ENCODE measurements at regions not wholly inside any gene's neighbourhood (a gene's known extent, or its start where the extent isn't known, plus 50 kb on each side); places are given as distances from the start of the nearest gene placed in this dataset.
"Not testable (repeated sequence)": the region's sequence is repeated elsewhere in the genome, so short reads cannot be mapped to it uniquely, and the experiment has no call there.

DNA sequence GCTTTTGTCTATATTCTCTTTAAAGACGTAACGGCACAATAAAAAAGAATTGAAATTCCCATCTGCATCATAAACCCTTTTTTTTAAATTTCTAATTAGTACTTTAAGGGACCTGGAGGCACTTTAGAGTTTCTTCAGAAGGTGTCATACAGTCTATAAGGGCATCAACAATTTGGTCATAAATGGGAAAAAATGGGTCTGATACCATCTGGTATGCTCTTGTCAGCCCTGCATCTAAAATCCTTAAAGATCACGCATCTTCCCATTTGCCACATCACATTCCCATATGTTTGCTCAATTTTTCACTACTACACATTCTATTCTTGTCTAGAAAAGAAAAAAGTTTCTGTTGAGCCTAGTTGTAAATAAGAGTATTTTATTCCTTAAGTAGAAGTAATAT lies 53.8 kb downstream of the COX7C start:
- ATAC-seq (no peak), DNase-seq (no peak)
- Mint-ChIP-seq H3K4me1 (ENCODE audit: low read depth) (no peaks in the 10 kb centered on the region), H3K27me3 (ENCODE audit: low read depth) (peaks cover 10% of the 10 kb centered on the region), H3K4me3 (no peak overlapping the region), H3K36me3 (ENCODE audit: insufficient read depth) (no peaks in the 10 kb centered on the region), H3K9me3 (no peaks in the 10 kb centered on the region)

GRCh38 chr5:86674069-86674468 lies 56.3 kb downstream of the COX7C start:
- H3K27me3 Mint-ChIP-seq (ENCODE audit: low read depth), result peaks cover 8% of the 10 kb centered on the region
- H3K9me3 Mint-ChIP-seq, result no peaks in the 10 kb centered on the region
- ATAC-seq, result no peak
- H3K4me1 Mint-ChIP-seq (ENCODE audit: low read depth), result no peaks in the 10 kb centered on the region
- H3K4me3 Mint-ChIP-seq, result no peak overlapping the region
- no peaks in the 10 kb centered on the region for H3K36me3 Mint-ChIP-seq (ENCODE audit: insufficient read depth)
- DNase-seq, result no peak

GRCh38 chr5:86675311-86675710 lies 57.6 kb downstream of the COX7C start:
- no peaks in the 10 kb centered on the region for H3K9me3 Mint-ChIP-seq
- H3K4me1 Mint-ChIP-seq (ENCODE audit: low read depth), result no peaks in the 10 kb centered on the region
- no peak for DNase-seq
- H3K27me3 Mint-ChIP-seq (ENCODE audit: low read depth), result peaks cover 8% of the 10 kb centered on the region
- no peak overlapping the region for H3K4me3 Mint-ChIP-seq
- no peaks in the 10 kb centered on the region for H3K36me3 Mint-ChIP-seq (ENCODE audit: insufficient read depth)
- ATAC-seq, result no peak

DNA sequence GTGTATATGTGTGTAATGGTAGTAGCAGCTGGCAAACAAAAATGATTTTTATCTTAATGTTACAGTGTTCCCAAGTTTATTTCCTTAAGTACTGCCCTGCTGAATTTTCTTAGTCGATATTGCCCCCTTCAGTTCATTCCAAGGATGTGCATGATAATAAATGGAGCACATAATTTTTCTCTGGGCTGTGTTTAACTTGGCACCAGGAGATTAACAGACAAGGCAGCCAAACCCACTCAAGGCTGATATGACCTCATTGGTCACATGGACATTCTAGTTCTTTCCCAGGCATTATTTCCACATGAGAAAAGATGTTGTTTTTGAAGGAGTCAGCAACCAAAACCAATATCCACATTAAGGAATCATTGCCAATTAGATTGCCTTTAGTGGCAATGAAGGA lies 61.8 kb downstream of the COX7C start:
- DNase-seq (no peak), ATAC-seq (no peak)
- Mint-ChIP-seq H3K4me3 (no peak overlapping the region), H3K4me1 (ENCODE audit: low read depth) (no peaks in the 10 kb centered on the region), H3K27me3 (ENCODE audit: low read depth) (peaks cover 14% of the 10 kb centered on the region), H3K36me3 (ENCODE audit: insufficient read depth) (no peaks in the 10 kb centered on the region), H3K9me3 (no peaks in the 10 kb centered on the region)

DNA sequence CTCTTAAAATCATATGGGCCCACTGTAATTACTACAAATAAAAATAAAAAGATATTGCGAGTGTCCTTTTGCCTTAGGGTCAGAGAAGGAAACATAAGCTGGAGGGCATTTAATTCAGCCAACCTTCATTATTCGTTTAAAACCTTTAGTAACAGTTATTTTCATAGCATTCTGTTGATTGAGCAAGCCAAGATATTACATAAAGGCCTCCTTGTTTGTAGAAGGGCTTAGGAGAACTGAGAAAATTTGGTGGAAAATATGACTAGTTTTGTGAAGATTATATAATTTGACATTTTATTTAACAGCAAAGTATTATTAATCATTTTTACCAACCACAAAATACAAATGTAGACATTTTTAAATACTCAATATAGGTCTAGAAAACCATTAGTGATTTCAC lies 62.2 kb downstream of the COX7C start:
- Mint-ChIP-seq H3K36me3 (ENCODE audit: insufficient read depth) (no peaks in the 10 kb centered on the region), H3K27me3 (ENCODE audit: low read depth) (peaks cover 14% of the 10 kb centered on the region), H3K4me1 (ENCODE audit: low read depth) (no peaks in the 10 kb centered on the region), H3K4me3 (no peak overlapping the region), H3K9me3 (no peaks in the 10 kb centered on the region)
- no peak for ATAC-seq
- no peak for DNase-seq

- Mint-ChIP-seq H3K27me3 (ENCODE audit: low read depth) (peaks cover 18% of the 10 kb centered on the region), H3K9me3 (no peaks in the 10 kb centered on the region), H3K36me3 (ENCODE audit: insufficient read depth) (no peaks in the 10 kb centered on the region), H3K4me3 (no peak overlapping the region), H3K4me1 (ENCODE audit: low read depth) (no peaks in the 10 kb centered on the region)
- no peak for DNase-seq
- ATAC-seq, result no peak
Measured at GRCh38 chr5:86684222-86684621, 66.5 kb downstream of the COX7C start.

DNA sequence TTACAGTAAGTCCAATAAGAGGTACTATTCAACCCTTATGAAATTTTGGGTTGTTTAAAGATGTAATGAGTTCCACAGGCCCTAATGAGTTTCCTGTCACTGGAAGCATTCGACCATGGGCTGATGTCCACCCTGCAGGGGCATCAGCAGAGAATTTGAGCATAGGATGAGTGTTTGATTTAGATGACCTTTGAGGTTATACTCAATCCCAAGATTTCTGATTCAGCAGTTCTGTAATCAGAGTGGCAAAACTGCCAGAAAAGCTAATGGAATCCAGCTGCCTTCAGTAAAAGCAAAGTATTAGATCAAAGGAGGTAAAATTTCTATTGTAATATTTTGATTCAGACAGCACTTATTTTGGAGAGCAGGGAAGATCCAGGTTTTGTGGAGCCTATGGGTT lies 68.3 kb downstream of the COX7C start:
- no peak overlapping the region for H3K4me3 Mint-ChIP-seq
- H3K4me1 Mint-ChIP-seq (ENCODE audit: low read depth), result no peaks in the 10 kb centered on the region
- H3K36me3 Mint-ChIP-seq (ENCODE audit: insufficient read depth), result no peaks in the 10 kb centered on the region
- H3K9me3 Mint-ChIP-seq, result no peaks in the 10 kb centered on the region
- peaks cover 18% of the 10 kb centered on the region for H3K27me3 Mint-ChIP-seq (ENCODE audit: low read depth)
- DNase-seq, result no peak
- ATAC-seq, result no peak

DNA sequence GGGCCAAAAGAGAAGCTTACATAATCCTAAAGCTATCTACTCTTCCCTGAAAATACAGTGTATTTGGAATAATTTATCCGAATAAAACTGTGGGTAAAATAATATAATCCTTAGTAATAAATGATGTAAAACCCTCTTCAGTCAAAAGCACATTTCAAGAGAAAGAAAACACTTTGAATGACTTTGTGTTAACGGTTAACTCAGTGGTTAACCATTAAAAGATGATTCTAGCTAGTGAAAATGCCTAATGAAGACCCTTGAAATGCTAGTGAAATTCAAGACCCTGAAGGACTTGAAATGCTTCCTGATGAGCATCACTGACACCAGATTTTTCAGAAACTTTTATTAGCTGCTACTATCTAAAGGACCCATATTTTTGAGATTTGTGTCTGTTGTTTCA lies 70.7 kb downstream of the COX7C start:
- no peak for ATAC-seq
- Mint-ChIP-seq H3K4me1 (ENCODE audit: low read depth) (no peaks in the 10 kb centered on the region), H3K36me3 (ENCODE audit: insufficient read depth) (no peaks in the 10 kb centered on the region), H3K9me3 (no peaks in the 10 kb centered on the region), H3K4me3 (no peak overlapping the region), H3K27me3 (ENCODE audit: low read depth) (peaks cover 4% of the 10 kb centered on the region)
- DNase-seq, result no peak

GRCh38 chr5:86689103-86689729 lies 71.5 kb downstream of the COX7C start:
- H3K4me1 Mint-ChIP-seq (ENCODE audit: low read depth), result no peaks in the 10 kb centered on the region
- H3K4me3 Mint-ChIP-seq, result no peak overlapping the region
- H3K9me3 Mint-ChIP-seq, result no peaks in the 10 kb centered on the region
- H3K27me3 Mint-ChIP-seq (ENCODE audit: low read depth), result peaks cover 4% of the 10 kb centered on the region
- DNase-seq (no peak), ATAC-seq (no peak)
- H3K36me3 Mint-ChIP-seq (ENCODE audit: insufficient read depth), result no peaks in the 10 kb centered on the region

- H3K9me3 Mint-ChIP-seq, result no peaks in the 10 kb centered on the region
- no peaks in the 10 kb centered on the region for H3K4me1 Mint-ChIP-seq (ENCODE audit: low read depth)
- no peaks in the 10 kb centered on the region for H3K36me3 Mint-ChIP-seq (ENCODE audit: insufficient read depth)
- DNase-seq (no peak), ATAC-seq (no peak)
- H3K4me3 Mint-ChIP-seq, result no peak overlapping the region
- peaks cover 7% of the 10 kb centered on the region for H3K27me3 Mint-ChIP-seq (ENCODE audit: low read depth)
Measured at GRCh38 chr5:86709157-86709881, 91.6 kb downstream of the COX7C start.

- DNase-seq (no peak), ATAC-seq (no peak)
- no peak overlapping the region for H3K4me3 Mint-ChIP-seq
- peaks cover 5% of the 10 kb centered on the region for H3K27me3 Mint-ChIP-seq (ENCODE audit: low read depth)
- H3K4me1 Mint-ChIP-seq (ENCODE audit: low read depth), result no peaks in the 10 kb centered on the region
- no peaks in the 10 kb centered on the region for H3K36me3 Mint-ChIP-seq (ENCODE audit: insufficient read depth)
- no peaks in the 10 kb centered on the region for H3K9me3 Mint-ChIP-seq
Measured at GRCh38 chr5:86716121-86716520, 98.4 kb downstream of the COX7C start.

DNA sequence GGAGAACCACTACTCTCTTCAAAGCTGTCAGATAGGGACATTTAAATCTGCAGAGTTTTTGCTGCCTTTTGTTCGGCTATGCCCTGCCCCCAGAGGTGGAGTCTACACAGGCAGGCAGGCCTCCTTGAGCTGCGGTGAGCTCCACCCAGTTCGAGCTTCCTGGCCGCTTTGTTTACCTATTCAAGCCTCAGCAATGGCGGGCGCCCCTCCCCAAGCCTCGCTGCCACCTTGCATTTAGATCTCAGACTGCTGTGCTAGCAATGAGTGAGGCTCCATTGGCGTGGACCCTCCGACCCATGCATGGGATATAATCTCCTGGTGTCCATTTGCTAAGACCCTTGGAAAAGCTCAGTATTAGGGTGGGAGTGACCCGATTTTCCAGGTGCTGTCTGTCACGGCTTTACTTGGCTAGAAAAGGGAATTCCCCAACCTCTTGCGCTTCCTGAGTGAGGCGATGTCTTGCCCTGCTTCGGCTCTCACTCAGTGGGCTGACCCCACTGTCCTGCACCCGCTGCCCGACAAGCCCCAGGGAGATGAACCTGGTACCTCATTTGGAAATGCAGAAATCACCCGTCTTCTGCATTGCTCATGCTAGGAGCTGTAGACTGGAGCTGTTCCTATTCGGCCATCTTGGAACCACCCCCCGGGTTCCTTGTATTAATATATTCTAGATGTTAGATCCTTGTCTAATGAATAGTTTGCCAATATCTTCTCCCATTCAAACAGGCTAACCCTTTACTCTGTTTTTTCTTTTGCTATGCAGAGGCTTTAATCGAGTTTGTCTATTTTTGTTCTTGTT lies 113.8 kb downstream of the COX7C start:
- not testable (repeated sequence) for H3K4me3 Mint-ChIP-seq; H3K27me3 Mint-ChIP-seq (ENCODE audit: low read depth); DNase-seq; H3K36me3 Mint-ChIP-seq (ENCODE audit: insufficient read depth); H3K4me1 Mint-ChIP-seq (ENCODE audit: low read depth); ATAC-seq
- H3K9me3 Mint-ChIP-seq, result peaks cover 24% of the 10 kb centered on the region

DNA sequence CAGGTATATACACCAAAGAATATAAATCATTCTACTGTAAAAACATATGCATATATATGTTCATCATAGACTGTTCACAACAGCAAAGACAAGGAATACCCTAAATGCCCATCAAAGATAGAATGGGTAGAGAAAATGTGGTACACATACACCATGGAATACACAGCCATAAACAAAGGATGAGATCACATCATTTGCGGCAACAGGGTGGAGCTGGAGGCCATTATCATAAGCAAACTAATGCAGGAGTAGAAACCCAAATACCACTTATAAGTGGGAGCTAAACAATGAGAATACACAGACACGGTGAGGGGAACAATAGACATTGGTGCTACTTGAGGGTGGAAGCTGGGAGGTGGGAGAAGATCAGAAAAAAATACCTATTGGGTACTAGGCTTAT lies 117.6 kb downstream of the COX7C start:
- no peak overlapping the region for H3K4me3 Mint-ChIP-seq
- peaks cover 27% of the 10 kb centered on the region for H3K9me3 Mint-ChIP-seq
- no peak for DNase-seq
- H3K4me1 Mint-ChIP-seq (ENCODE audit: low read depth), result no peaks in the 10 kb centered on the region
- ATAC-seq, result no peak
- no peaks in the 10 kb centered on the region for H3K36me3 Mint-ChIP-seq (ENCODE audit: insufficient read depth)
- no peaks in the 10 kb centered on the region for H3K27me3 Mint-ChIP-seq (ENCODE audit: low read depth)

- Mint-ChIP-seq H3K27me3 (ENCODE audit: low read depth) (no peaks in the 10 kb centered on the region), H3K9me3 (peaks cover 20% of the 10 kb centered on the region), H3K4me1 (ENCODE audit: low read depth) (no peaks in the 10 kb centered on the region), H3K36me3 (ENCODE audit: insufficient read depth) (no peaks in the 10 kb centered on the region), H3K4me3 (no peak overlapping the region)
- ATAC-seq (no peak), DNase-seq (no peak)
Measured at GRCh38 chr5:86737579-86737978, 119.8 kb downstream of the COX7C start.

All from activated T-cell treated with anti-CD3 and anti-CD28 coated beads, Interleukin-2, amount 50 U/mL, for 4 hours (primary cell).